OCI-LY3 (cell line): ENCODE measurements at regions not wholly inside any gene's neighbourhood (a gene's known extent, or its start where the extent isn't known, plus 50 kb on each side); places are given as distances from the start of the nearest gene placed in this dataset.

Source experiments
- CTCF ChIP-seq: fragments of 200-600, 300-600 bp; sonication (generic); IDR thresholded peaks from 2 replicates; pipeline ENCODE4 v1.5.1; 2014; ENCODE audit warnings: antibody characterized with exemption, low read length, low read depth
- EZH2phosphoT487 ChIP-seq: fragments of 200-600 bp; shearing (Covaris generic); IDR thresholded peaks from 2 replicates; pipeline ENCODE4 v1.6.1; 2018; ENCODE audit warnings: antibody characterized with exemption, mixed run types, low read depth

- TF ChIP-seq CTCF (no peak), EZH2phosphoT487 (no peak)
These were observed 137.6 kb downstream of the CMPK2 start for GRCh38 chr2:6728156-6728555.
